H1 (cell line): ENCODE measurements at regions not wholly inside any gene's neighbourhood (a gene's known extent, or its start where the extent isn't known, plus 50 kb on each side); places are given as distances from the start of the nearest gene placed in this dataset.

ENCODE experiments used
- CTCF ChIA-PET: fragments of 300-600 bp; sonication (Branson Sonifier 250); formaldehyde crosslinking; loops from one replicate; lab custom pipeline; 2021; ENCODE audit not compliant: partially characterized antibody; lab: Charles Lee
- POLR2A ChIA-PET: fragments of 300-600 bp; sonication (Branson Sonifier 250); formaldehyde crosslinking; loops from one replicate; lab custom pipeline; 2021; ENCODE audit warnings: inconsistent platforms; ENCODE audit not compliant: partially characterized antibody; lab: Charles Lee
- DNase-seq, 2 experiments: peaks; one replicate each; pipeline versions ENCODE4 v3.0.0 to v3.0.0-alpha.2; 2010 to 2022; ENCODE audit warnings: low spot score in 2 of 2, low read depth in 1 of 2, mixed read lengths in 1 of 2
- FAIRE-seq: peaks from 2 replicates; lab custom pipeline; 2011; peaks lifted over from hg19 to GRCh38; lab: Jason Lieb, UNC
- H2AFZ ChIP-seq: 2 replicates; pipeline ENCODE4 v1.8.1; 2012; ENCODE audit warnings: low read length, inconsistent platforms
- H2AK5ac ChIP-seq: 2 replicates; pipeline ENCODE4 v1.6.1; 2013; ENCODE audit warnings: low read depth, low read length
- H2BK120ac ChIP-seq: replicated peaks from 2 replicates; pipeline ENCODE3; 2013; ENCODE audit warnings: low read depth, low read length, inconsistent platforms
- H2BK12ac ChIP-seq: 2 replicates; pipeline ENCODE4 v1.6.1; 2013; ENCODE audit warnings: low read depth, low read length
- H2BK15ac ChIP-seq: 2 replicates; pipeline ENCODE4 v1.6.1; 2013; ENCODE audit warnings: low read length
- H2BK20ac ChIP-seq: 2 replicates; pipeline ENCODE4 v1.6.1; 2013; ENCODE audit warnings: low read length
- H2BK5ac ChIP-seq: 2 replicates; pipeline ENCODE4 v1.6.1; 2013; ENCODE audit warnings: low read depth, low read length
- H3K14ac ChIP-seq: 2 replicates; pipeline ENCODE4 v1.6.1; 2013; ENCODE audit warnings: inconsistent platforms; ENCODE audit not compliant: insufficient read length
- H3K18ac ChIP-seq: 2 replicates; pipeline ENCODE4 v1.6.1; 2013; ENCODE audit warnings: low read length; ENCODE audit errors: extremely low read depth
- H3K23ac ChIP-seq: 2 replicates; pipeline ENCODE4 v1.6.1; 2013; ENCODE audit warnings: inconsistent platforms; ENCODE audit not compliant: insufficient read length
- H3K23me2 ChIP-seq: 2 replicates; pipeline ENCODE4 v1.6.1; 2013; ENCODE audit warnings: low read depth, low read length
- H3K27ac ChIP-seq: 2 replicates; pipeline ENCODE4 v1.6.1; 2011; ENCODE audit warnings: low read depth, low read length, inconsistent platforms
- H3K27me3 ChIP-seq, 4 experiments: replicated peaks in 1 of 4; 1 replicate in 1 of 4; 2 replicates in 3 of 4; pipeline versions ENCODE4 v1.6.1 to v1.8.1; 2011 to 2013; ENCODE audit warnings: low read length in 3 of 4, mild to moderate bottlenecking in 3 of 4, inconsistent platforms in 2 of 4, mixed read lengths in 2 of 4, moderate library complexity in 1 of 4; ENCODE audit not compliant: control insufficient read depth in 3 of 4, insufficient read depth in 3 of 4; ENCODE audit errors: extremely low read depth in 1 of 4
- H3K36me3 ChIP-seq, 4 experiments: 2 replicates each; pipeline versions ENCODE4 v1.6.1 to v1.8.1; 2011 to 2013; ENCODE audit warnings: mild to moderate bottlenecking in 4 of 4, low read length in 3 of 4, moderate library complexity in 2 of 4, control low read depth in 1 of 4, inconsistent platforms in 1 of 4; ENCODE audit not compliant: insufficient read depth in 4 of 4, control insufficient read depth in 2 of 4
- H3K4ac ChIP-seq: replicated peaks from 2 replicates; pipeline ENCODE3; 2013; ENCODE audit warnings: low read length, low read depth, mixed read lengths, inconsistent platforms; ENCODE audit not compliant: insufficient read length
- H3K4me1 ChIP-seq, 4 experiments: replicated peaks in 1 of 4; 1 replicate in 1 of 4; 2 replicates in 3 of 4; pipeline versions ENCODE4 v1.6.1 to v1.8.1; 2011 to 2013; ENCODE audit warnings: low read length in 3 of 4, inconsistent platforms in 2 of 4, mixed read lengths in 1 of 4; ENCODE audit not compliant: insufficient read depth in 4 of 4, control insufficient read depth in 3 of 4
- H3K4me2 ChIP-seq, 2 experiments: 2 replicates each; pipeline versions ENCODE4 v1.6.1 to v1.8.1; 2011 to 2013; ENCODE audit warnings: low read depth in 2 of 2, low read length in 2 of 2, control low read depth in 1 of 2, inconsistent platforms in 1 of 2, mild to moderate bottlenecking in 1 of 2; ENCODE audit not compliant: insufficient read depth in 1 of 2
- H3K4me3 ChIP-seq, 4 experiments: fragments of 200-600, 300-600 bp in 1 of 4; sonication (generic), shearing (Covaris generic), sonication (Bioruptor Twin) in 1 of 4; 2 replicates each; pipeline versions ENCODE4 v1.5.1 to v1.8.1; 2011 to 2016; ENCODE audit warnings: low read length in 4 of 4, low read depth in 3 of 4, control low read depth in 2 of 4, inconsistent platforms in 2 of 4, mild to moderate bottlenecking in 2 of 4, mixed read lengths in 1 of 4, moderate library complexity in 1 of 4; ENCODE audit not compliant: insufficient read depth in 2 of 4; ENCODE audit errors: extremely low read depth in 1 of 4
- H3K56ac ChIP-seq: replicated peaks from 2 replicates; pipeline ENCODE3; 2013; ENCODE audit warnings: low read depth, mild to moderate bottlenecking, mixed read lengths, low read length, inconsistent platforms; ENCODE audit not compliant: insufficient read length
- H3K79me1 ChIP-seq: 2 replicates; pipeline ENCODE4 v1.6.1; 2013; ENCODE audit warnings: low read depth, low read length, control low read depth
- H3K79me2 ChIP-seq, 2 experiments: 2 replicates each; pipeline versions ENCODE4 v1.6.1 to v1.8.1; 2012 to 2013; ENCODE audit warnings: low read length in 2 of 2, mild to moderate bottlenecking in 2 of 2, inconsistent platforms in 1 of 2; ENCODE audit not compliant: insufficient read depth in 2 of 2, control insufficient read depth in 1 of 2
- H3K9ac ChIP-seq, 4 experiments: replicated peaks in 1 of 4; 1 replicate in 1 of 4; 2 replicates in 3 of 4; pipeline versions ENCODE4 v1.6.1 to v1.8.1; 2011 to 2013; ENCODE audit warnings: low read depth in 3 of 4, low read length in 3 of 4, control low read depth in 2 of 4, mild to moderate bottlenecking in 2 of 4, moderate library complexity in 2 of 4, inconsistent platforms in 1 of 4; ENCODE audit errors: extremely low read depth in 1 of 4
- H3K9me3 ChIP-seq, 2 experiments: 2 replicates each; pipeline versions ENCODE4 v1.6.1 to v1.8.1; 2012 to 2013; ENCODE audit warnings: mild to moderate bottlenecking in 2 of 2, moderate library complexity in 2 of 2, control low read depth in 1 of 2, inconsistent platforms in 1 of 2, low read depth in 1 of 2, low read length in 1 of 2, mixed read lengths in 1 of 2; ENCODE audit not compliant: insufficient read depth in 2 of 2
- H4K20me1 ChIP-seq, 2 experiments: replicated peaks in 1 of 2; 2 replicates each; pipeline versions ENCODE3 to v1.8.1; 2011 to 2013; ENCODE audit warnings: inconsistent platforms in 2 of 2, low read length in 2 of 2, mild to moderate bottlenecking in 1 of 2; ENCODE audit not compliant: insufficient read depth in 2 of 2, control insufficient read depth in 1 of 2
- H4K5ac ChIP-seq: 2 replicates; pipeline ENCODE4 v1.6.1; 2013; ENCODE audit warnings: low read length, low read depth, mixed read lengths, inconsistent platforms; ENCODE audit not compliant: insufficient read length
- H4K8ac ChIP-seq: 2 replicates; pipeline ENCODE4 v1.8.0; 2013; ENCODE audit warnings: mild to moderate bottlenecking, moderate library complexity, low read length, inconsistent platforms; ENCODE audit not compliant: insufficient read depth; ENCODE audit errors: extremely low read depth
- H4K91ac ChIP-seq: replicated peaks from 2 replicates; pipeline ENCODE3; 2013; ENCODE audit warnings: low read length, mixed read lengths, inconsistent platforms; ENCODE audit not compliant: insufficient read length
- ASH2L ChIP-seq: fragments of 200-600, 300-600 bp; sonication (generic); IDR thresholded peaks from one replicate; pipeline ENCODE4 v1.7.1; 2017; ENCODE audit warnings: low read length
- BCL11A ChIP-seq, 2 experiments: IDR thresholded peaks; one replicate each; pipeline ENCODE4 v1.6.1; 2011; ENCODE audit warnings: low read depth in 2 of 2, low read length in 2 of 2, mild to moderate bottlenecking in 2 of 2
- CHD2 ChIP-seq: IDR thresholded peaks from 2 replicates; pipeline ENCODE4 v1.6.1; 2012; ENCODE audit warnings: low read length, improper control_type of control experiment
- CREB1 ChIP-seq: IDR thresholded peaks from 2 replicates; pipeline ENCODE4 v1.6.1; 2012; ENCODE audit warnings: inconsistent platforms
- EP300 ChIP-seq, 2 experiments: IDR thresholded peaks; 1 replicate in 1 of 2; 2 replicates in 1 of 2; pipeline ENCODE4 v1.6.1; 2011 to 2012; ENCODE audit warnings: low read depth in 2 of 2, low read length in 2 of 2, mild to moderate bottlenecking in 2 of 2, borderline replicate concordance in 1 of 2, inconsistent platforms in 1 of 2, moderate library complexity in 1 of 2
- GABPA ChIP-seq: IDR thresholded peaks from 2 replicates; pipeline ENCODE4 v1.6.1; 2011; ENCODE audit warnings: mild to moderate bottlenecking, low read length, moderate library complexity, borderline replicate concordance; ENCODE audit not compliant: insufficient read depth
- HDAC6 ChIP-seq: IDR thresholded peaks from one replicate; pipeline ENCODE4 v1.7.1; 2012; ENCODE audit warnings: low read depth, mild to moderate bottlenecking, inconsistent platforms, low read length, moderate library complexity
- KDM1A ChIP-seq: fragments of 200-600, 300-600 bp; sonication (generic); IDR thresholded peaks from 2 replicates; pipeline ENCODE4 v1.7.1; 2016; ENCODE audit warnings: mild to moderate bottlenecking, low read length, borderline replicate concordance
- RNF2 ChIP-seq: fragments of 200-900, 300-1000 bp; sonication (generic); IDR thresholded peaks from 2 replicates; pipeline ENCODE4 v1.7.1; 2016; ENCODE audit warnings: borderline replicate concordance, low read depth, mild to moderate bottlenecking, antibody characterized with exemption, low read length; ENCODE audit not compliant: poor library complexity, severe bottlenecking; ENCODE audit errors: missing control alignments
- SUZ12 ChIP-seq: fragments of 200-600 bp; sonication (generic); IDR thresholded peaks from 2 replicates; pipeline ENCODE4 v1.6.1; 2012; ENCODE audit warnings: mild to moderate bottlenecking, inconsistent platforms, low read length, moderate library complexity, mixed read lengths
- TEAD4 ChIP-seq: IDR thresholded peaks from 2 replicates; pipeline ENCODE4 v1.6.1; 2012; ENCODE audit warnings: low read depth, low read length, inconsistent platforms, mixed read lengths
- ZNF274 ChIP-seq: IDR thresholded peaks from 2 replicates; pipeline ENCODE4 v1.7.0; 2012; ENCODE audit warnings: low read length, borderline replicate concordance; ENCODE audit errors: extremely low read depth
- TF ChIP-seq, protein P1 (sequence below): IDR thresholded peaks from 2 replicates; pipeline ENCODE4 v1.6.1; 2011; ENCODE audit warnings: low read length, improper control_type of control experiment

- Histone ChIP-seq H3K18ac (no peak overlapping the region), H3K14ac (no peak overlapping the region), H2BK120ac (no peak overlapping the region), H2BK5ac (no peak overlapping the region), H3K4me1 (peaks cover 0 to 4% (median 0%) of the 10 kb centered on the region in 4 experiments; a peak in 2 of 7 replicates), H3K9ac (no peak overlapping the region), H4K91ac (no peak overlapping the region), H2AFZ (no peak overlapping the region), H3K79me1 (no peaks in the 10 kb centered on the region), H2AK5ac (no peak overlapping the region), H3K23ac (no peak overlapping the region), H2BK15ac (no peak overlapping the region), H3K23me2 (no peaks in the 10 kb centered on the region), H3K27ac (no peak overlapping the region), H4K8ac (no peak overlapping the region), H3K4ac (no peak overlapping the region), H3K36me3 (no peaks in the 10 kb centered on the region), H4K5ac (peak overlapping the region; percentile 39), H3K79me2 (no peaks in the 10 kb centered on the region), H2BK12ac (no peak overlapping the region), H4K20me1 (no peaks in the 10 kb centered on the region), H3K4me3 (peak overlapping the region in 1 of 4 experiments; percentile 6; a peak in 1 of 8 replicates), H3K4me2 (no peak overlapping the region), H3K27me3 (no peaks in the 10 kb centered on the region), H3K9me3 (no peaks in the 10 kb centered on the region), H2BK20ac (no peak overlapping the region), H3K56ac (no peak overlapping the region)
- ChIA-PET POLR2A (no interaction called here), CTCF (interaction anchor here (0.7 kb wide), 1 partner anchor 422 kb away, joined by 4 read pairs; no protein-coding TSS in a partner anchor)
- FAIRE-seq (no peak), DNase-seq (no peak)
- TF ChIP-seq ZNF274, result no peak
- TF ChIP-seq EP300 (IDR thresholded peaks at IDR 0.05; ENCODE audit: borderline replicate concordance in 1 of 2, low read depth in 2 of 2, low read length in 2 of 2), result no peak
- TF ChIP-seq, protein P1, sequence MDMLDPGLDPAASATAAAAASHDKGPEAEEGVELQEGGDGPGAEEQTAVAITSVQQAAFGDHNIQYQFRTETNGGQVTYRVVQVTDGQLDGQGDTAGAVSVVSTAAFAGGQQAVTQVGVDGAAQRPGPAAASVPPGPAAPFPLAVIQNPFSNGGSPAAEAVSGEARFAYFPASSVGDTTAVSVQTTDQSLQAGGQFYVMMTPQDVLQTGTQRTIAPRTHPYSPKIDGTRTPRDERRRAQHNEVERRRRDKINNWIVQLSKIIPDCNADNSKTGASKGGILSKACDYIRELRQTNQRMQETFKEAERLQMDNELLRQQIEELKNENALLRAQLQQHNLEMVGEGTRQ, result no peak
- no peak for TF ChIP-seq RNF2
- TF ChIP-seq CREB1, result no peak
- no peak for TF ChIP-seq BCL11A (IDR thresholded peaks at IDR 0.05; ENCODE audit: low read depth in 2 of 2, low read length in 2 of 2)
- TF ChIP-seq TEAD4, result no peak
- TF ChIP-seq CHD2, result no peak
- no peak for TF ChIP-seq GABPA
- TF ChIP-seq KDM1A, result no peak
- no peak for TF ChIP-seq SUZ12
- no peak for TF ChIP-seq HDAC6
- TF ChIP-seq ASH2L, result no peak
These were observed 865.9 kb downstream of the FAT4 start for GRCh38 chr4:126180642-126181041.
